ENCODE measurements at regions not wholly inside any gene's neighbourhood (a gene's known extent, or its start where the extent isn't known, plus 50 kb on each side); places are given as distances from the start of the nearest gene placed in this dataset.

DNA sequence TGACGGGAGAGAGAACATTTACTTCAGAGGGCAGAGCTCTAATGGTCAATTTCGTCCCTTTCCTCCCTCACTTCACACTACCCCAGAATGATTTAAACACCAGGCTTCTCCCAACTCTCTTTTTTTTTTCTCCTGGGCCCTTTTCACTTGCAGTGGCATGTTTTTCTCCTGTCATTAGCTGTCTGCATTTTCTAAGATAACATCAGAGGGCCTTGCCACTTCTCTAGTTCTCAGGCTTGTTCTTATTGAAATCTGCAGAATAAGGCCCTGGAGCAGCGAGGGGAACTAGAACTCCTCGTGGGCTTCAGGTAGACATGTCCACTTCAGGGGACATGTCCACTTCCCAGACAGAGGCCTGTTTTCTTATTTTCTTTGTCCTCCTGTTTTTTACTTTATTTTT, 514.4 kb upstream of the TBL1XR1 start:
- no peaks in the 10 kb centered on the region for H3K36me3 ChIP-seq (ENCODE audit: insufficient read depth, low read length)
- H3K4me3 ChIP-seq (ENCODE audit: low read length, poor library complexity, severe bottlenecking), result no peak overlapping the region
- TF ChIP-seq EZH2phosphoT487 (IDR thresholded peaks at IDR 0.05; ENCODE audit: borderline replicate concordance), result no peak
- TF ChIP-seq, protein P1, sequence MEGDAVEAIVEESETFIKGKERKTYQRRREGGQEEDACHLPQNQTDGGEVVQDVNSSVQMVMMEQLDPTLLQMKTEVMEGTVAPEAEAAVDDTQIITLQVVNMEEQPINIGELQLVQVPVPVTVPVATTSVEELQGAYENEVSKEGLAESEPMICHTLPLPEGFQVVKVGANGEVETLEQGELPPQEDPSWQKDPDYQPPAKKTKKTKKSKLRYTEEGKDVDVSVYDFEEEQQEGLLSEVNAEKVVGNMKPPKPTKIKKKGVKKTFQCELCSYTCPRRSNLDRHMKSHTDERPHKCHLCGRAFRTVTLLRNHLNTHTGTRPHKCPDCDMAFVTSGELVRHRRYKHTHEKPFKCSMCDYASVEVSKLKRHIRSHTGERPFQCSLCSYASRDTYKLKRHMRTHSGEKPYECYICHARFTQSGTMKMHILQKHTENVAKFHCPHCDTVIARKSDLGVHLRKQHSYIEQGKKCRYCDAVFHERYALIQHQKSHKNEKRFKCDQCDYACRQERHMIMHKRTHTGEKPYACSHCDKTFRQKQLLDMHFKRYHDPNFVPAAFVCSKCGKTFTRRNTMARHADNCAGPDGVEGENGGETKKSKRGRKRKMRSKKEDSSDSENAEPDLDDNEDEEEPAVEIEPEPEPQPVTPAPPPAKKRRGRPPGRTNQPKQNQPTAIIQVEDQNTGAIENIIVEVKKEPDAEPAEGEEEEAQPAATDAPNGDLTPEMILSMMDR (conservative IDR thresholded peaks at IDR 0.05; ENCODE audit: low read length), result no peak
- peaks cover 30% of the 10 kb centered on the region for H3K4me1 ChIP-seq (ENCODE audit: insufficient read depth, low read length, poor library complexity, severe bottlenecking)
- H3F3A ChIP-seq (ENCODE audit: low read depth), result no peaks in the 10 kb centered on the region
- H3K27me3 ChIP-seq (ENCODE audit: insufficient read depth, low read length, poor library complexity, severe bottlenecking), result no peaks in the 10 kb centered on the region
- peak overlapping the region; percentile 0 for H3K4me2 ChIP-seq (ENCODE audit: low read depth, low read length, poor library complexity, severe bottlenecking)
- peak overlapping the region; percentile 3; the same call in 1 of the 2 replicates for H2AFZ ChIP-seq (ENCODE audit: low read length)
- no peaks in the 10 kb centered on the region for H4K20me1 ChIP-seq (ENCODE audit: insufficient read depth, low read length, poor library complexity, severe bottlenecking)
- no peaks in the 10 kb centered on the region for H3K9me2 ChIP-seq (replicated peaks; ENCODE audit: low read depth, low read length)
- H3K79me2 ChIP-seq (ENCODE audit: insufficient read depth, low read length), result no peaks in the 10 kb centered on the region
- H3K9ac ChIP-seq (ENCODE audit: low read depth, low read length, poor library complexity, severe bottlenecking), result peak overlapping the region; percentile 24
- no peaks in the 10 kb centered on the region for H3K9me3 ChIP-seq (ENCODE audit: insufficient read depth, low read depth, low read length)

DNA sequence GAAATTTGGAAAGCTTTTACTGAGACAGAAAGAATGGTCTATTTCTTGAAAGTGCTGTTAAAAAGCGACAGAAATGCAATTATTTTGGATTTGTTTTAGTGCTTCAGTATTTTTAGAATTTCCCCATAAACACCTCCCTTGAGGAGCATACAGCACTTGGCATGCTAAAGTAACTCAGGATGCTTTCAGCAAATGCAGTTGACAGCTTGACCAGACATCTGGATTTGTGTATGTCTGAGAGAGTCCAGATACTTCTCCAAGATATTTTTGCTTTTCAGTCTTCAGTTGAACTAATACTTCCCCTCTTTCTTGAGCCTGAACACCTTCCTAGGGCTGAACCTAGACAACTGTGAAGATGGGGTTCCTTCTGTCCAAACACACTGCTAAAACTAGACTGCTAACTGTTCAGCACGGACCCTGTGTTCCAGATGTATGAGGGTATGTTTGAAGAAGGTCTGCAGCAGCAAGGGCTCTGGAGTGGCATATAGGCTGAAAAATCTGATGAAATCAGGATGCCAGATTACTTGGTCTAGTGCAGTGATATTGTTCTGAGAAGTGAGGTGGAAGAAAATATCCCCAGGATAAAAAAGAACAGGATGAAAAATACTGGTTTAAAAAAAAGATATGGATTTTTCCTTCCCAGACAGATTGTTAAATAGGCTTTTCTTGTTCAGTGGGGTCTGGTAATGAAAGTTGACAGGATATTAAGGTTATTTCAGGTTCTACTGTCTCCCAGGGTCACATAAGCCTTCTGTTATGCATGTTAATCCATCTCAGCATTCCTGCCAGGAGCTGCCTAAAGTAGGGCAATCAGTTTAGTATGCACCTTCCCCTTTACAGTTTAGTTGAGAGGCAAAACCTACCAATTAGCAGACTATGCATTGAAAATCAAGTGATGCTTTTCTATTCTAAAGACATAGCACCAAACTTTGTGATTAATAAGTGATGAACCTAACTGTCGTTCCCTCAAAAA, 516.9 kb upstream of the TBL1XR1 start:
- Histone ChIP-seq H2AFZ (ENCODE audit: low read length) (peak overlapping the region; percentile 56), H3K9me2 (replicated peaks; ENCODE audit: low read depth, low read length) (no peaks in the 10 kb centered on the region), H3K79me2 (ENCODE audit: insufficient read depth, low read length) (no peaks in the 10 kb centered on the region), H3K4me3 (ENCODE audit: low read length, poor library complexity, severe bottlenecking) (no peak overlapping the region), H3K27me3 (ENCODE audit: insufficient read depth, low read length, poor library complexity, severe bottlenecking) (no peaks in the 10 kb centered on the region), H4K20me1 (ENCODE audit: insufficient read depth, low read length, poor library complexity, severe bottlenecking) (no peaks in the 10 kb centered on the region), H3K4me1 (ENCODE audit: insufficient read depth, low read length, poor library complexity, severe bottlenecking) (peaks cover 33% of the 10 kb centered on the region), H3K9me3 (ENCODE audit: insufficient read depth, low read depth, low read length) (no peaks in the 10 kb centered on the region), H3K4me2 (ENCODE audit: low read depth, low read length, poor library complexity, severe bottlenecking) (no peak overlapping the region), H3K9ac (ENCODE audit: low read depth, low read length, poor library complexity, severe bottlenecking) (peak overlapping the region; percentile 0), H3F3A (ENCODE audit: low read depth) (no peaks in the 10 kb centered on the region), H3K36me3 (ENCODE audit: insufficient read depth, low read length) (no peaks in the 10 kb centered on the region)
- no peak for TF ChIP-seq EZH2phosphoT487 (IDR thresholded peaks at IDR 0.05; ENCODE audit: borderline replicate concordance)
- TF ChIP-seq, protein P1 (conservative IDR thresholded peaks at IDR 0.05; ENCODE audit: low read length), result no peak

DNA sequence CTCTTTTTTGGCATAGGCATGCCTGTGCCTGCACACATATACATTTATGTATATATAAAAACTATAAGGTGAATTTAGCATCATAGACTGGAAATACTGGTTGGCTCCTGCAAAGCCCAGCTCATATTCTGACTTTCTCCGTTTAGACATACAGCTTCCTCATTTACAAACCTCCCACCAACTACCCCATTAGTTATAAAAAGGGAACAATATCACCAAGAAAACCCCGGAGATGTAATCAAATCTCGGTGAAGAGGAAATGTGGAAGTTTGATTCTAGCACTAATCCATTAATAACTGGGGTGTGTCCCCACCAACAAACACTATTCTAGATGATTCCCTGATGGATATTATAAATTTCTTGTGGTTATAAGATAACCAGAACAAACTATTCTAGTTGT, 517.7 kb upstream of the TBL1XR1 start:
- H3K4me2 ChIP-seq (ENCODE audit: low read depth, low read length, poor library complexity, severe bottlenecking), result no peak overlapping the region
- no peaks in the 10 kb centered on the region for H3K9me2 ChIP-seq (replicated peaks; ENCODE audit: low read depth, low read length)
- no peaks in the 10 kb centered on the region for H3K36me3 ChIP-seq (ENCODE audit: insufficient read depth, low read length)
- H3F3A ChIP-seq (ENCODE audit: low read depth), result no peaks in the 10 kb centered on the region
- H3K4me1 ChIP-seq (ENCODE audit: insufficient read depth, low read length, poor library complexity, severe bottlenecking), result peaks cover 34% of the 10 kb centered on the region
- H3K79me2 ChIP-seq (ENCODE audit: insufficient read depth, low read length), result no peaks in the 10 kb centered on the region
- peak overlapping the region; percentile 0 for H3K9ac ChIP-seq (ENCODE audit: low read depth, low read length, poor library complexity, severe bottlenecking)
- H4K20me1 ChIP-seq (ENCODE audit: insufficient read depth, low read length, poor library complexity, severe bottlenecking), result no peaks in the 10 kb centered on the region
- TF ChIP-seq, protein P1 (conservative IDR thresholded peaks at IDR 0.05; ENCODE audit: low read length), result no peak
- TF ChIP-seq EZH2phosphoT487 (IDR thresholded peaks at IDR 0.05; ENCODE audit: borderline replicate concordance), result no peak
- no peak overlapping the region for H2AFZ ChIP-seq (ENCODE audit: low read length)
- H3K4me3 ChIP-seq (ENCODE audit: low read length, poor library complexity, severe bottlenecking), result no peak overlapping the region
- no peaks in the 10 kb centered on the region for H3K27me3 ChIP-seq (ENCODE audit: insufficient read depth, low read length, poor library complexity, severe bottlenecking)
- H3K9me3 ChIP-seq (ENCODE audit: insufficient read depth, low read depth, low read length), result no peaks in the 10 kb centered on the region

Measured in Loucy (cell line).